ENCODE measurements at regions not wholly inside any gene's neighbourhood (a gene's known extent, or its start where the extent isn't known, plus 50 kb on each side); places are given as distances from the start of the nearest gene placed in this dataset.

DNA sequence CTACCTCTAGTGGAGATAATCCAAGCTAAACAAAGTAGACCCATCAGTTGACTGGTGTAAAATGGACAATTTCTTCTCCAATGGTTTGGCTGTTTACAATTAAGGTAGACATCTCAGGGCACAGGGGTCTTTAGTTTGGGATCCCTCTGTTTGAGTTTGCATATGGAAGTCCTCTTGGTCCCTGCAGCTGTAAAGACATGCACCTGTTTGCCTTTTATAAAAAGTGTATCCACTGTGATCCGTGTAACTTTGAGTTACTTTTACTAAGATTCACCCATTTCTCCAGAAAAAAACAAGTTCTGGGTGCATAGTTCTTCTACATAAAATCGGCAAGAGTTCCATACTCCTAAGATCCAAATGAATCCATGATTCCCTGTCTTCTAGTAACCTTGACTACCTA lies 374.7 kb upstream of the ADAMTS16 start:
- DNase-seq (ENCODE audit: low read depth in 2 of 3, low spot score in 1 of 3) = no peak

DNA sequence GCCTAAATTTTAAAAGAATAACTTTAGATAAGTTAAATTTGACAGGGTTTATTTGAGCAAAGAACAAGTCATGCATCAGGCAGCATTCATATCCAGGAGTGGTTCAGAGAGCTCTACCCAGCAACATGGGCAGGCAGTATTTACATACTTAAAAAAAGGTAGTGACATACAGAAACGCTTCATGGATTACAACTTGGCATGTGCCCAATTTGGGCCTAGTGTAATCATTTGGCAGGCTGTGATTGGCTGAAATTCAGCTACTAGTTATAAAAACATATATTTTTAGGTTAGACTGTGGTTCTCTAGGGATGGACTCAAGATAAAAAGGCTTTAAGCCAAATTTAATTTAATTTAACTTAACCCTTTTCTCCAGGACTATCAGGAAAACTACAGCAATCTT lies 374.0 kb upstream of the ADAMTS16 start:
- DNase-seq (ENCODE audit: low read depth in 2 of 3, low spot score in 1 of 3) = no peak

DNA sequence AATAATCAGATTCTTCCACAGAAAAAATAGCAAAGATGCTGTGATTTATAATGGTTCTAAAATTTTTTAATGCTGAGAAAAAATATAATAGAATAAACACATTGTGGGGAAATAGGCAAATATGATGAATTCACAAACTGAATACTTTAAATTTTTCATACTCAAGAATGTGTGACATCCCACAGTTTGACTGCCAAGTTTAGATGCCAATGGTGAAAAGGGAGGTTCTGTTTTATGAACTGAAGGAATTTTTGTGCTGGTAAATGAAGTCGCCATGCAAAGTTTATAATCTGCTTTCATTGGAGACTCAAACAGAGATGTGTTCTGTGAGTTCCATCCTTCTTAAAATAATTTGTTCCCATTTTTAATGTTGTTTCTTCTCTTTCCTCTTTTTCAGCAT lies 367.5 kb upstream of the ADAMTS16 start:
- no peak for DNase-seq (ENCODE audit: low read depth in 2 of 3, low spot score in 1 of 3)

DNA sequence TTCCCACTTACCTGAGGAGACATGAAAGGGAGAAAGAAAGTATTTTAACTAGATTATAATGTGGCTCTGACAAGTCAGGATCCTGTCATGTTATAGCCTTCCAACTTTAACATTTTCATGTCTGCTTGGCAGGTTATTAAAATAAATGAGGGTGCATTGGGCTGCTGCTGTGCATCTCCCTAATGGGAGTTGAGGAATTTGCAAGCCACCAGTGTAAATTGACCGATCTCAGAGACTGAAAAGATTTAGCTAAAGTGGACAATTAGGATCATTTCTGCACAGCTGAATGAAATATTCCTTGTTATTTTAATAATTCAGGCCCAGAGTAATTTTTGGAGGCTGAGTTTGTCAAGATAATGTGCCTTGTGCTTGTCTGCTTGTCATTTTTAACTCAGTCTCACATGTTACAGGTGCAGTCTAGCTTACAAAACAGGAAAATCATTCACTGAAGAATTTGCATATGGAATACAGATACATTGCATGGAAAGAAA lies 366.3 kb upstream of the ADAMTS16 start:
- no peak for DNase-seq (ENCODE audit: low read depth in 2 of 3, low spot score in 1 of 3)

DNA sequence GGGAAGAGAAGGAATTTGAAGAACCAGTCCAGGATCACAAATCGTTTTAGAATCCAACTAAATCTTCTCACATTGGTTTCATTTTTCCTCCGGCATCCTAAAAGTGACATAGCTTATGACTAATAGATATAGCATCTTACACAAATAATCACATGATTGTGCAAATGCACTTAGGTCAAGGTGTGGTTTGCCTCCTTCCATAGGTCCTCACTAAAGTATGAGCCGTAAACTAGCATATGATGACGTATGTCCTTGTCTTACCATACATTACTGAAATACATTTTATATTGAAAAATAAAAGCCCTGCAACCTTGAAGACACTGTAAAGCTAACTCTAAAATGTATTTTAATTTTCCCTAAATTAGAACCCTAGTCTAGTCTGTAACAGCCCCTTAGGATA lies 362.7 kb upstream of the ADAMTS16 start:
- no peak for DNase-seq (ENCODE audit: low read depth in 2 of 3, low spot score in 1 of 3)

DNA sequence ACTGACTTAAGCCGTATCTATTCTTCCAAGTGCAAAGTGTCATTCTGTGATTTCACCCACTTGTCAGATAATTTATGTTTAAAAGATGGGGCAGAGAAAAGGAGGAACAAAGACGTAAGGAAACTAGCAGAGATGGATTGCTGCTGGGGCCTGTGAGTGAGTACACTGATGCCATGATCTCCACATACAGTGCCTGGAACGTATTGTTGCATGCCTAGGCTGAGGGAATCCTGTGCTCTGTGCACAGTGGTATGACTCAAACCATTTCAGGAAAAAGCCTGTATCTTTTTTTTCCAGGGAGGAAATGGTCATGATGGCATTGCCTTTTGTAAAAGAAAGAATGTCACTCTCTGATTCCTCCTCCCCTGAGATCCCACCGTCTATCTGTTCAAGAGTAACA lies 359.5 kb upstream of the ADAMTS16 start:
- DNase-seq (ENCODE audit: low read depth in 2 of 3, low spot score in 1 of 3) = no peak

DNA sequence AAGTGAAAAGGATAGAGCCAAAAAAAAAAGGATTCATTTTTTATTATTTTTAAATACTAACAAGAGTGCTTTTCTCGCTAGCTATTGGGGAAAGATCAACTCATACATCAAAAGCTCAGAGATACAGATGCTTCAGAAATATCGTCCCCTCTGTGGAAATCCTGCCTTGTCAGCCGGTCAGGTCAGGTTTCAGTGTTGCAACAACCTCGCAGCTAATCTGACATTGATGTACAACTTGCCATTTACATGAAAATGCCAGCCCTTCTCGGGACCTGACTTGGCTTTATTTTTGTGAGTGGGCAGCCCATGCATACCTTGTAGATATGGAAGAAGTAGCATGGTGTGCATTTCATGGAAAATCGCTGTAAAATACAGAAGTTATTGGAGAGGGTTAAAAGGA lies 358.8 kb upstream of the ADAMTS16 start:
- no peak for DNase-seq (ENCODE audit: low read depth in 2 of 3, low spot score in 1 of 3)

DNA sequence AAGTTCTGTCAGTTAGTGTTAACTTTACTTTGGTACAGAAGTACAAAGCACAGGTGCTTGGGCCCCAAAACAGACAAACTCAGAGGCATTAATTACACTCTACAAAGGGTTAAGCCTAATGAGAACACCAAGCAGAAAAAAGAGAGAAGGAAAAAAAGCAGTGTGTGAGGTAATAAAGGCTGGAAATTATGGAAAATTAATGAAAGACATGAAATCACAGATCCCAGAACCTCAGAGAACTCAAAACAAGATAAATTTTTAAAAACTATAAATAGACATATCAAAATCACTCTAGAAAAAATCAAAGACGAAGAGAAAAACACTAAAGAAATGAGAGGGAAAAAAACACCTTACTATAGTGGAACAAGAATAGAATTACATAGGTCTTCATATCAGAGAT lies 354.2 kb upstream of the ADAMTS16 start:
- no peak for DNase-seq (ENCODE audit: low read depth in 2 of 3, low spot score in 1 of 3)

DNA sequence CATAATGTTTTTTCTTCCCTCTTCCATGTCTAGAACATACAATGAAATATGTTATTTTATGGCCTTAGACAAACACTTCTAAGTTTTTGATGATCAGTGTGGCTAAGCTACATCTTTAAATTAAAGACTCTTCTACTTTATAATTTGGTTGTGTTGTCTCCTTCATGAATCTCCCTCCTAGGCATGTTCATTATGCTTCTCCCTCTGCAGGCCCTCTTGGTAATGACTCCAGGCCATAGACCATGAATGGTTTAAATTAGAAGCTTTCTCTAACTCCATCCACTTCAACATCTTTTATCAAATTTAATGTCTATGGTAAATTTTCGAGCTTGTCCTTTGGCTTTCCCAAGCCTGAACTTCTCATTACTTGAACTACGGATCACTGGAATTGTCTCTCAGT lies 342.7 kb upstream of the ADAMTS16 start:
- DNase-seq (ENCODE audit: low read depth in 2 of 3, low spot score in 1 of 3) = no peak

DNA sequence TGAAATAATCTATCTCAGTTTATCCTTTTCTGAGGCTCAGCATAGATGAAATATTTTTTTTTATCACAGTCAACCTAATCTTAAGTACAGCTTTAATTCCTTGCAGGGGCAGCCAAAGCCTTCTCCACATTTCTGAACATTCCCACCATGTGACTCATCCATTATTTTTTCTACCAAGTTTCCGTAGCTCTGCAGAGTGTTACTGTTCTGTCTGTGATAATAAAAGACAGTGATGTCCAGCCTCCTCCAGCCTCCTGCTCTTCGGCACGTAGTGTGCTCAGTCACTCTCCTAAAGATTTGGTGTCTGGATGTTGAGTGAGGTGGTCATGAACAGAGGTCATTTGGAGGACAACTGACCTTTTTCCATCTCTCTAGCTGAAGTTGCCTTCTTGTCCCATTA lies 338.1 kb upstream of the ADAMTS16 start:
- DNase-seq (ENCODE audit: low read depth in 2 of 3, low spot score in 1 of 3) = no peak

DNA sequence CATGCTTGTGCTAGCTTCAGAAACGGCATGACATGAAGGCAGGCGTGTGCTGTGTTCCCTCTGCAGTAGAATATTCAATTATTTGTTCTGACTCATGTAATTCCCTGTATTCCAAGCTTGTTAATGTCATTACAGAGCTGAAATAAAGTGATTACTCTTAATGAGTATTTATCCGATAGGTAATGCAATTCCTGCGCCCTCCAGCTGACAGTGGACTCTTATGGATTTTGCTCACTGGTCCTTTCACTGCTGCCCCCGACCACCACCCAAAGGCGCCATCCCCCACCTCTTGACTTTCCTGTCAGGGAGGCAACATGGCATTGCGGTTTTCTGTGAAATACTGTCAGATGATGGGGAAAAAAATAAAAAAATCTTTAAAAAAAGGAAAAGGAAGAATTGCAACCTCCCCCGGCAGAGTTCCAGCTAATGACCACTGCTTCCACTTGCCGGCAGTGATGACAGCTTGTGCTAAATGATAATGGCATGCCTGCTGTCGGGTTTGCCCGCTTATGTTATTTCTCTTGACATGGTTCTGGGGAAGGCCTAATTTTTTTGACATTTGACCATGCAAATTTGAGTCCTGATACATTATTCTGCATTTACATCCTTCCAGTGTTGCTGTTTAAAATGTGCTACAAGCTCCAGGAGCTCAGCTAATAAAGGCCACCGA lies 335.3 kb upstream of the ADAMTS16 start:
- DNase-seq (ENCODE audit: low read depth in 2 of 3, low spot score in 1 of 3) = no peak

DNA sequence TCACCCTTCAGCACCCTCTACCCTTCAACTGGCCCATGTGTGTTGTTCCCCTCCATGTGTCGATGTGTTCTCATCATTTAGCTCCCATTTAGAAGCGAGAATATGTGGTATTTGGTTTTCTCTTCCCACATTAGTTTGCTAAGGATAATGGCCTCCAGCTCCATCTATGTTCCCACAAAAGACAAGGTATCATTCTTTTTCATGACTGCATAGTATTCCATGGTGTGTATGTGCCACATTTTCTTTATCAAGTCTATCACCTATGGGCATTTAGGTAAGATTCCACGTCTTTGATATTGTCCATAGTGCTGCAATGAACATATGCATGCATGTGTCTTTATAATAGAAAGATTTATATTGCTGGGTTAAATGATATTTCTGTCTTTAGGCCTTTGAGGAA lies 325.1 kb upstream of the ADAMTS16 start:
- DNase-seq (ENCODE audit: low read depth in 2 of 3, low spot score in 1 of 3) = no peak

DNA sequence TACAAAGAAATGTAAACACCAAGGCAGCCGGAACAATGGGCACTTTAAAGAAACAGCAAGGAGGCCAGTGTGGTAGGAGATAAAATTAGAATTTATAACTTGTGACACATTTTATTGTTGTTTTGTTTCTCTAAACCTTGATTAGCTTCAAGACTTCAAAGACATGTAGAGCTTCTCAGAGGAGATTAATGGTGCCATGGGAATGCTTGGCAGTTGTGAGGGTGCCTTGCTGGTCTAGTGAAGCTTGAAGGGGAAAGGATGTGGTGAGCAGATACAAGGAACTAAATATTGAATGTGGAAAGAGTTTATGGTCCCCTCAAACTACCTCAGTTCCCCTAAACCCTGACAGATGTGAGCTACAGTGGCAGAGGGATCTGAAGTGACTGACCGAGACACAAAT lies 322.4 kb upstream of the ADAMTS16 start:
- no peak for DNase-seq (ENCODE audit: low read depth in 2 of 3, low spot score in 1 of 3)

DNA sequence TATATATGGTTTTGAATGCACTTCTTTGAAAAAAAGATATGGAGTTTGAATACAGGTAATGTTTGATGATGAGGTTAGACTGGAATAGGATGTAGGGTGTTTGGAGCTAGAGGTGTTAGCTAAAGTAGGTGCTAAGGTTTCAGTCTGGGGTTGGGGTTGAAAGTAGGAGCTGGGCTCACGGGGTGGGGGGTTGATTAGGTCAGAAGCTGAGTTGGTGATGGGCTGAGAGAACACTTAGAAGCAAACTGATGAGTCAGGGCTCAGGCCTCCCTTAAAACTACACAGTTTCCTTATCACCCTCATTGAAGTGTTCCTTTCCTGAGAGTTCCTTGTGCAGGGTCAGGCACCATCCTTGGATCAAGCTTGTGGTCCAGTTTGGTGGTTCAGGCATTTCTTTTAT lies 308.8 kb upstream of the ADAMTS16 start:
- DNase-seq (ENCODE audit: low read depth in 2 of 3, low spot score in 1 of 3) = no peak

DNA sequence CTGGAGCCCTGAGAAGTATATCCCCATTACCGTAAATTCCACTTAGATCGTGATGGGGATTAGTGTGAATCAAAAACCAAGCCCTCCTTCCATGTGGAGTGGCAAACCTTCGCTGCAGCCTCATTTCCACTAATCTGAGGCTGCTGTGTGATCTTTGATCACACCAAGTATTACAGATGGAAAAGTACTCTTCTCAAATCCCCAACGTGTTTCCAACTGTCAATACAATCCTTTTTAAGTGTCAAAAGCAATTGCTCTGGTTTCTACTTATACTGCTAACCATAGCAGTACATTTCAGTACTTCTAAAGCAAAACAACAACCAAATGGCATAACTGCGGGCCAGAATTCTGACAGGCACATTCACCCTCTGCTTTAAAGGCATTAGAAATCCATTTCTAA lies 307.7 kb upstream of the ADAMTS16 start:
- no peak for DNase-seq (ENCODE audit: low read depth in 2 of 3, low spot score in 1 of 3)

DNA sequence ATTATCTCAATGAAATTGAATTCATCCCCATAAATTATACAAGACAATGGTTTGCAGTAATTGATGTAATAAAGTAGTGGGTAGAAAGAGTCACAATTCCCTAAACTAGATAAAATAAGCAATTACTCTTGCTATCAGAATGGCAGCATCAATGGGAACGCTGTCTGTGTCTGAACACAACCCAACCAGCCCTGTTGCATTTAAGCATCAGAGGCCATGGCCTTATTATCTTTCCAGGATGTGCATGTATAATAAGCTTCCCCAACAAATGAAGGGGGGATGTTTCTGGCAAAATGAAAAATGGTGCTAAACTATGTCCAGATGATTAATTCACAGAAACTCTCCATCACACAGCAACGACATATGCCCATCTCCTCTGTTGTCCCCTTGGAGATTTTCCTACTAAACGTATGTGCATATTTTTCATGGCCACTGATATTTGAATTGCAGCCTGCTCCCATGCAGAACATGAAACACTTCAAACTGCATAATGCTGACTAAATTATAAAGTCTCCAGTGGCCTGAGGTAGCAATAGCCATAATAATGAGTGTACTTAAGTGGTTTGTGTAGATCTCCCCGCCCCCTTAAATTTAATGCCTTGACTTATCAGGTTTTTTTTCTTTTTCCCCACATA lies 306.9 kb upstream of the ADAMTS16 start:
- DNase-seq (ENCODE audit: low read depth in 2 of 3, low spot score in 1 of 3) = no peak

DNA sequence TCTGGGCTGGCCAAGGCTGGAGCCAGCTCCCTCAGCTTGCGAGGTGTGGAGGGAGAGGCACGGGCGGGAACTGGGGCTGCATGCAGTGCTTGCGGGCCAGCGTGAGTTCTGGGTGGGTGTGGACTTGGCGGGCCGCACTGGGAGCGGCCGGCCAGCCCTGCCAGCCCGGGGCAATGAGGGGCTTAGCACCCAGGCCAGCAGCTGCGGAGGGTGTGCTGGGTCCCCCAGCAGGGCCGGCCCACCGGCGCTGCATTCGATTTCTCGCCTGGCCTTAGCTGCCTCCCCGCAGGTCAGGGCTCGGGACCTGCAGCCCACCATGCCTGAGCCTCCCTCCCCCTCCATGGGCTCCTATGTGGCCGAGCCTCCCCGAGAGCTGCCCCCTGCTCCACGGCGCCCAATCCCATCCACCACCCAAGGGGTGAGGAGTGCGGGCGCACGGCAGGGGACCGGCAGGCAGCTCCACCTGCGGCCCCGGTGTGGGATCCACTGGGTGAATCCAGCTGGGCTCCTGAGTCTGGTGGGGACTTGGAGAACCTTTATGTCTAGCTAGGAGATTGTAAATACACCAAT lies 302.6 kb upstream of the ADAMTS16 start:
- no peak for DNase-seq (ENCODE audit: low read depth in 2 of 3, low spot score in 1 of 3)

DNA sequence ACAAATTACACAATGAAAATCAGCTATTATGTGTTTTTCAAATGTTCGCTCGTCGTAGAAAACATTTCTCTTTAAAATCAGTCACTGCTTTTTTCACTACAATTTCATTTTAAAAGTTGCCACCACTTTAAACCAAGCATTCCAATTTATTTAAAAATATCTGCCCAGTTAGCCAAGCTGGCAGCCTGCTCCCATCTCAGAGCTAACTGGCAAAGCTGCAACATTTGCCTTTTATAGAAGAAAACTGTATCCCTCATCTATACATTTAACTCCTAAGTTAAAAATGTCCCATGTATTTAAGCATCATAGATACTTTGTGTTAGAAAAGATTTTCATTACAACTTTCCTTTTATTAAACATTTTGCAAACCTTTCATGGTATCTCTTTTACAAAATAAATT lies 294.9 kb upstream of the ADAMTS16 start:
- no peak for DNase-seq (ENCODE audit: low read depth in 2 of 3, low spot score in 1 of 3)

DNA sequence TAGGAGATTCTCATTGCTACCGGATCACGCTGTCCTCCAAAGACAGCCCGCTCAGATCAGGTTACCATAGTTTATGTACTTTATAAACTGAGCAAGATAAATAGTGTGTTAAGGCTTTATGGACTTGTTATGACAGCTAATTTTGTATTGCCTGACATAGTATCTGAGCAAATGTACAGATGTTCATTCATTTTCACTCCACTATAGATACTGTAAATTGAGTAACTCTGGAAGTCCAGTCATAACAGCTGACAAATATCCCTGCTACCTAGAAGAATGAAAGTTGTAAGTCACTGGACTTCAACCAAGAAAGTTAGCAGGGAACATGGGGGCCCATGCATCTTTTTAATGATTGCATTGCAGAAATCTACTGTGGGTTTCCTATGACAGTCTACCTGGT lies 292.4 kb upstream of the ADAMTS16 start:
- DNase-seq (ENCODE audit: low read depth in 2 of 3, low spot score in 1 of 3) = no peak

DNA sequence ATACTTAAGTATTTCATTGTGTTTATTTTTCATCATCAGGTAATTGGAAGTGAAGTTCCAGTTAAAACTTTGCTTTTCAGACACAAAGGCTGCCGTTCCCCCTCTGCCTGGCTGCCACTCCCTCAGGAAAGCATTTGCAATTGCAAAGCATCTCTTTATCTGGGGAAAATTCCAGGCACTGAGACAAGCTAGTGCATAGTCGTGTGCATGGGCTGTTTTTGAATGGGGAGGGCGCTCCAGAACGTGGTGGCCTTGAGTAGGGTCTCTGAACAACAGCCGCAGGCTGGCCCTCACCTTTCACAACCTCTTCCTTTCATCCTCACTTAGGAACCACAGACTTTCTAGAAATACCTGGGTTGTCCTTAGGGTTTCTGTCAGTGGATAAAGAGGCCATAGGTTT lies 285.1 kb upstream of the ADAMTS16 start:
- DNase-seq (ENCODE audit: low read depth in 2 of 3, low spot score in 1 of 3) = no peak

DNA sequence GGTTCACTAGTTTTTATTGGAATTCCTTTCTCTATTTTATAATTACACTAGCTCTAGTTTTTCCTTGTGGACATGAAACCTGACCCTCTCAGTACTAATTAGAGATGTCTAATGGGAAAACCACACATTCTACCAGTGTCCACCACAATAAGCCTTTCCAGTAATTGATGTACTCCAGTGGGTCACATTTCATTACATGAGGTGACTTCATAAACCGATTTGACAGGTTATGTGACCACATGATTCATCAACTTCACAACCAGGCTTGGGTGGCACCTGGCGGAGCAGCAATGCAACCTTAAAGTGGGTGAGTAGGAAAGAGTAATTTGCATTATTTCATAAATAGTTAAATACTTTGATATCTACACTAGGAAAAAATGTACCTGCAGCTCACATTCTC lies 284.2 kb upstream of the ADAMTS16 start:
- no peak for DNase-seq (ENCODE audit: low read depth in 2 of 3, low spot score in 1 of 3)

DNA sequence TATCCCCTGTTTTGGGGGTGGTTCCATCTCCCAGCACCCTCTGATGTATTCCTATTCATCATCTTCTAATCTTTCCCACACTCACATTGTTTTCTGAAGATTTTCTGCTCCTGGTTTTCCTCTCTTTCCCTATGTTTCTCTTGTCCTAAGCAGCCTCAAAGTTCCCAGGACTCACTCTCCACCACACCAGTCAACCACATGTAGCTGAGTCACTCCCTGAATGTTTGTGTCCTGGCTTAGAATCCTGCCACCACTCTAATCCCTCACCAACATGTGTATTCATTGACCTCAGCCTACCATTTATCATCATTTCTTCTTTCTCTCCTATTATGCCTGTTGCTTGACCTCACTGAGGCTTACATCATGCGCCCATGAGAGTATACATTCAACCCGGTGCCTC lies 282.4 kb upstream of the ADAMTS16 start:
- no peak for DNase-seq (ENCODE audit: low read depth in 2 of 3, low spot score in 1 of 3)

All from stimulated activated CD4-positive, alpha-beta T cell treated with anti-CD3 and anti-CD28 coated beads, Interleukin-12 subunit alpha, Interleukin-12 subunit beta, amount 100 ng/mL, for 48 hours (primary cell).